ENCODE measurements at regions not wholly inside any gene's neighbourhood (a gene's known extent, or its start where the extent isn't known, plus 50 kb on each side); places are given as distances from the start of the nearest gene placed in this dataset.
A peak's percentile ranks its signal among the peaks of the same experiment; 100 is the strongest.

- Histone ChIP-seq H3K27me3 (ENCODE audit: control insufficient read depth, insufficient read depth, low read length) (no peaks in the 10 kb centered on the region), H3K4me1 (ENCODE audit: control insufficient read depth, extremely low read depth, insufficient read depth, low read length) (peaks cover 8% of the 10 kb centered on the region), H4K20me1 (ENCODE audit: control insufficient read depth, extremely low read depth, insufficient read depth, low read length) (no peaks in the 10 kb centered on the region), H2AFZ (ENCODE audit: low read length) (no peak overlapping the region), H3K9me3 (ENCODE audit: control insufficient read depth, insufficient read depth, low read depth, low read length) (no peaks in the 10 kb centered on the region), H3K9ac (ENCODE audit: insufficient read depth, low read length) (no peak overlapping the region), H3K27ac (ENCODE audit: insufficient read depth, low read length) (no peak overlapping the region), H3K4me2 (ENCODE audit: extremely low read depth, insufficient read depth, low read length) (no peak overlapping the region), H3K4me3 (replicated peaks in 1 of 4; ENCODE audit: control extremely low read depth in 1 of 4, insufficient read depth in 1 of 4, low read depth in 3 of 4, low read length in 4 of 4) (no peak overlapping the region), H3K79me2 (ENCODE audit: control insufficient read depth, insufficient read depth, low read length) (no peaks in the 10 kb centered on the region), H3K36me3 (ENCODE audit: control insufficient read depth, insufficient read depth, low read length) (no peaks in the 10 kb centered on the region)
- TF ChIP-seq EZH2 (IDR thresholded peaks at IDR 0.05; ENCODE audit: low read length, missing control alignments) (no peak), CTCF (conservative IDR thresholded peaks at IDR 0.05 in 1 of 2, IDR thresholded peaks at IDR 0.05 in 1 of 2; ENCODE audit: low read depth in 1 of 2, low read length in 2 of 2) (no peak)
- DNase-seq (ENCODE audit: low read depth in 2 of 2): no peak
Observed at GRCh38 chr13:106377931-106378662, 157.4 kb downstream of the EFNB2 start.

- H3K4me3 ChIP-seq (replicated peaks in 1 of 4; ENCODE audit: control extremely low read depth in 1 of 4, insufficient read depth in 1 of 4, low read depth in 3 of 4, low read length in 4 of 4): no peak overlapping the region
- peaks cover 8% of the 10 kb centered on the region for H3K4me1 ChIP-seq (ENCODE audit: control insufficient read depth, extremely low read depth, insufficient read depth, low read length)
- no peak for DNase-seq (ENCODE audit: low read depth in 2 of 2)
- no peaks in the 10 kb centered on the region for H3K27me3 ChIP-seq (ENCODE audit: control insufficient read depth, insufficient read depth, low read length)
- no peaks in the 10 kb centered on the region for H4K20me1 ChIP-seq (ENCODE audit: control insufficient read depth, extremely low read depth, insufficient read depth, low read length)
- H3K4me2 ChIP-seq (ENCODE audit: extremely low read depth, insufficient read depth, low read length): no peak overlapping the region
- no peak overlapping the region for H3K27ac ChIP-seq (ENCODE audit: insufficient read depth, low read length)
- H3K9me3 ChIP-seq (ENCODE audit: control insufficient read depth, insufficient read depth, low read depth, low read length): no peaks in the 10 kb centered on the region
- no peak overlapping the region for H2AFZ ChIP-seq (ENCODE audit: low read length)
- TF ChIP-seq CTCF (conservative IDR thresholded peaks at IDR 0.05 in 1 of 2, IDR thresholded peaks at IDR 0.05 in 1 of 2; ENCODE audit: low read depth in 1 of 2, low read length in 2 of 2): no peak
- TF ChIP-seq EZH2 (IDR thresholded peaks at IDR 0.05; ENCODE audit: low read length, missing control alignments): no peak
- no peaks in the 10 kb centered on the region for H3K36me3 ChIP-seq (ENCODE audit: control insufficient read depth, insufficient read depth, low read length)
- no peak overlapping the region for H3K9ac ChIP-seq (ENCODE audit: insufficient read depth, low read length)
- H3K79me2 ChIP-seq (ENCODE audit: control insufficient read depth, insufficient read depth, low read length): no peaks in the 10 kb centered on the region
Observed at GRCh38 chr13:106377341-106377740, 158.1 kb downstream of the EFNB2 start.

- peak; percentile 92 to 98 for DNase-seq (ENCODE audit: low read depth in 2 of 2)
- no peaks in the 10 kb centered on the region for H3K36me3 ChIP-seq (ENCODE audit: control insufficient read depth, insufficient read depth, low read length)
- no peak overlapping the region for H3K9ac ChIP-seq (ENCODE audit: insufficient read depth, low read length)
- no peak overlapping the region for H2AFZ ChIP-seq (ENCODE audit: low read length)
- no peak overlapping the region for H3K4me2 ChIP-seq (ENCODE audit: extremely low read depth, insufficient read depth, low read length)
- H3K9me3 ChIP-seq (ENCODE audit: control insufficient read depth, insufficient read depth, low read depth, low read length): no peaks in the 10 kb centered on the region
- H3K4me3 ChIP-seq (replicated peaks in 1 of 4; ENCODE audit: control extremely low read depth in 1 of 4, insufficient read depth in 1 of 4, low read depth in 3 of 4, low read length in 4 of 4): no peak overlapping the region
- no peaks in the 10 kb centered on the region for H3K79me2 ChIP-seq (ENCODE audit: control insufficient read depth, insufficient read depth, low read length)
- H3K4me1 ChIP-seq (ENCODE audit: control insufficient read depth, extremely low read depth, insufficient read depth, low read length): peaks cover 8% of the 10 kb centered on the region
- TF ChIP-seq EZH2 (IDR thresholded peaks at IDR 0.05; ENCODE audit: low read length, missing control alignments) (no peak), CTCF (conservative IDR thresholded peaks at IDR 0.05 in 1 of 2, IDR thresholded peaks at IDR 0.05 in 1 of 2; ENCODE audit: low read depth in 1 of 2, low read length in 2 of 2) (peak in 1 of 2 donors; percentile 7)
- H3K27ac ChIP-seq (ENCODE audit: insufficient read depth, low read length): no peak overlapping the region
- H4K20me1 ChIP-seq (ENCODE audit: control insufficient read depth, extremely low read depth, insufficient read depth, low read length): no peaks in the 10 kb centered on the region
- H3K27me3 ChIP-seq (ENCODE audit: control insufficient read depth, insufficient read depth, low read length): no peaks in the 10 kb centered on the region
Observed at GRCh38 chr13:106376401-106377112, 158.9 kb downstream of the EFNB2 start.
